Right lung (tissue), 2 donors: ENCODE measurements at regions not wholly inside any gene's neighbourhood (a gene's known extent, or its start where the extent isn't known, plus 50 kb on each side); places are given as distances from the start of the nearest gene placed in this dataset.
"Not testable (repeated sequence)": the region's sequence is repeated elsewhere in the genome, so short reads cannot be mapped to it uniquely, and the experiment has no call there.

ENCODE experiments used
- DNase-seq, 2 donors: peaks; one replicate each; pipeline ENCODE4 v3.0.0-alpha.2; 2013

DNA sequence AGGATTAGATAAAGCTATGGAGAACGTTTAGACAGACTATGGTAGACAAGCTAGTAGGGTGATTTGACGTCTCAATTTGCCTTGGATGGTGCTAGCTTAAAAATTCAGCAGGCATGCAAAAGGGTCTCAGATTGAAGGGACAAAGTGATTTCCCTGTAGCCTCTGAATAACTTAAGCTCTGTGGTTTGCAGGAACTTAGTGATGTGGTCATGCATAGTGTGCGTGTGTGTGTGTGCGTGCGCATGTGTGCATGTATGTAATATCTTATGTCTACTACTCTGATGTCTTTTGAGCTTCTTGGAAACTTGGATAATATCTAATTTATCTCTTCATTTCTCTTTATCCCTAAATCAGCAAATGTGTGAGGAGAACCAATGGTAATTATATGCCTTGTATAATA, 183.6 kb upstream of the TNC start:
- no peak for DNase-seq

DNA sequence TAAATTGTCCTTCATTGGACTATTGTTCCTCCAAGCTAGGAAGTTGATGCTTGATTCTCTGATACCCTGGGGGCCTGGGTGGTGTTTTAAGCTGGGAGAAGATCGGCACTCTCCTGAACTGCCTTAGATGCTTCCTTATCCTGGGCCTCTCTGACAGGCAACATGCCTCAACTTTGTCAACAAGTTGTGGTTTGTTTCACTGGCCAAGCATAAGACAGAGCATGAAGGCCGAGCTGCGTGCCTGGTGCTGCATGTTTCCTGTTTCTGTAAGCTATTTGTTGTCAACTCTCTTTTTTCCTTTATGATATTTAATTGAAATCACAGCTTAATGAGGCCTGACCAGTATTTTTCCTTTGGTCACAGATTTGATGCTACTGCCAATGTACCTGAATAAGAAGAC, 187.6 kb upstream of the TNC start:
- DNase-seq: no peak

DNA sequence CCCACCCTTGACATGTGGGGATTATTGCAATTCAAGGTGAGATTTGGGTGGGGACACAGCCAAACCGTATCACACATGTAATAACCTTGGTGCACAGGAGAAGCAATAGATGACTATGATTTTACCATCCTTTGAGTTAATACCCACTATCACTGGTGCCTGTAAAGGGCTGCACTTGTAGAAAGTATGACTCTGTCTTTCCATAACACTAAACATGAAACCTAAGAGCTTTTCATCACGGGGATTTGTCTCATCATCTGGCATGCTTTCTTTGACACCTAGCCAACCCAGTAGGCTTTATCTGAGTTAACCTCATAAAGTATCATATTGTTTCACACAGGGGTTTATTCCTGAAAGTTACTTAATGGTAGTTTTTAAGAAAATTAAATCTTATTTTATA, 188.9 kb upstream of the TNC start:
- no peak for DNase-seq

DNA sequence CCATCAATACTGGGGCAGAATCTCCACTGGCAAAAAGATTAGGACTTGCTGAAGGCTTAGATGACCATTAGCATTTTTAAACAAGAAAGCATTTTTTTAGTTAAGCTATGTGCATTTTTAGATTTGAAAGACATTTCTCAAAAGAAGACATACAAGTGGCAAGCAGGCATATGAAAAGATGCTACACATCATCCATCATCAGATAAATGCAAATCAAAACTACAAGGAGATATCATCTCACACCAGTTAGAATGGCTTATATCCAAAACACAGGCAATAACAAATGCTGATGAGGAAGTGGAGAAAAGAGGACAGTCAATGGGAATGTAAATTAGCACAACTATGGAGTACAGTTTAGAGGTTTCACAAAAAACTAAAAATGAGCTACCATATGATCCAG, 195.6 kb upstream of the TNC start:
- DNase-seq: no peak

DNA sequence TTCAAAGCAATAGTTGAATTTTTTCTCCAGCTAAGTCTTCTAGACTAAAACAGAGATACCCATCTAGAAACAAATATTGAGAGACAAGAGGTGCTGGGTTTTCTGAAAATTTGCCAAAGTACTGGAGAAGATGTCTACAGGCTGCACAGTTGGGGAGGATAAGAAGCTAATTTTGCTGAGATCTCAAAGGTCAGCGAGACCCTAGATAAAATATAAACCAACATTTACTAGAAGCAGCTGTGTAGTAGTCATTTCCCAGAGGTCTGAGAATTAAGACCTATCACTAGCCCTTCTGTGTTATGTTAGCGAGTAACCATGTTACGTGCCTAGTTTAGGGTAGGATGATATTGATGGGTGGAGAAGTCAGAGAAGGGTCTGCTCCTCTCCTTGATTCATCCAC, 208.5 kb upstream of the TNC start:
- no peak for DNase-seq

DNA sequence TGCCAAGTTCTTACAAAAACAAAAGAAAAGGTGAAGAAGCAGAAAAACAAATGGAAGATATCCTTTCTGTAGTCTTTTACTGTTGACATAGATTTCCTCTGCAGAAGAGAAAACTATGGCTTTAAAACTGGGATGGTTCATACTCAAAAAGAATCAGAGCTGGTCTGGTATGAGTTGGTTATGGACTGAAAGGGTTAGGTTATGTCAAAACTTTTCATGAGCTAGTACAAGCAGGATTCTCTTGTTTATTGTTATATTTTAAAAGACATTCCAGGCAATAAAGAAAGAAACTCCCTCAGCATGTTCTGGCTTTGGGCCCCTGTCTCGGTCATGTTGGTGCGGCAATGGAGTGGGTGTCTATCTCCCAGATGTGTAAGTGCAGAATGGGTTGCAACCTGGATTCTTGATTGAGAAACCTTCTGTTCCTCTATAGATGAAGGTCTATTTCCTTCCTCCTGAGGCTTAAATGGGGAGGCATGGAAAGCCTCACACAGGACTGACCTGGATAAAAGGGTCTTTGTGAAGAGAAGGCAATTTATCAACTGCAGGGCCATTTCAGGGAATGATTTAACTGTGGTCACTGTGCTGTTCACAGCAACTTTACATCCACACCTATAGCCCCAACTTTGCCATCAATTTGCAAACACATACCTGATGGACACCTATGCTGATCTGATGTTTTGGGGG, 209.6 kb upstream of the TNC start:
- DNase-seq: no peak

DNA sequence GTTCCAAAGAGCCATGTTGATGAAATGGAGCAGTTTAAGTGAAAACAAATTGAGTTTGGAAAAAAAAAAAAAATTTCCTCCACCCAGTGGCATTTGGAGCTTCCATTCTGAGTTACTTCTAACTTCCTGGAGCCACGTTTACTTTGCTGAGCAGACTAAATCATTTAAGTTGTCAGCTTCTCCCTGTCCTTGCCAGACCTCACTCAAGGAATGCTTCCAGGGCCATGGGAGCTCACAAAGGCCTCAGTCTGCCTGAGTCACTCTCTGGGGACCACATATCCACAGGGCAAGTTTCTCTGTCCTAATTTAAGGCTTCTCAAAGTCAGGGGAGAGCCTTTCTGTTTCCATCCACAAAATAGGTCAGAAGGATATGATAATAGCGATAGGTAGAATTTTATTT, 210.3 kb upstream of the TNC start:
- DNase-seq: no peak

DNA sequence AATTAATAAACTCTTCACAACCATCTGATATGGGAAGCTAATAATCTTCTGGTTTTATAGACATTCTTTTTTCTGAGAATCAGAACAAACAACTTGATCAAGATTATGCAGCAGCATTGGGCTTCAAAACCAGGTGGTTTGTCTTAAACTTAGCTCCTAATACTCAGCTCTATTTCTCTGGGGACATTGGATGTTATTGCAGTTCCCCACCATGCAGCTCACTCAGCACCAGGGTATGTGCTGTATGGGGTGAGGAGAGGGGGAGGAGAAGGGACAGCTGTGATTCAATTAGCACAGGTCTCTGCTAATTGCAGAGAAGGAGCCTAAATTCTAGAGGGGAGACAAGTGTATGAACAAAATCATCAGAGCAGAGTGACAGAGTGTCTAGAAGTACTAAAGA, 210.7 kb upstream of the TNC start:
- DNase-seq: no peak

DNA sequence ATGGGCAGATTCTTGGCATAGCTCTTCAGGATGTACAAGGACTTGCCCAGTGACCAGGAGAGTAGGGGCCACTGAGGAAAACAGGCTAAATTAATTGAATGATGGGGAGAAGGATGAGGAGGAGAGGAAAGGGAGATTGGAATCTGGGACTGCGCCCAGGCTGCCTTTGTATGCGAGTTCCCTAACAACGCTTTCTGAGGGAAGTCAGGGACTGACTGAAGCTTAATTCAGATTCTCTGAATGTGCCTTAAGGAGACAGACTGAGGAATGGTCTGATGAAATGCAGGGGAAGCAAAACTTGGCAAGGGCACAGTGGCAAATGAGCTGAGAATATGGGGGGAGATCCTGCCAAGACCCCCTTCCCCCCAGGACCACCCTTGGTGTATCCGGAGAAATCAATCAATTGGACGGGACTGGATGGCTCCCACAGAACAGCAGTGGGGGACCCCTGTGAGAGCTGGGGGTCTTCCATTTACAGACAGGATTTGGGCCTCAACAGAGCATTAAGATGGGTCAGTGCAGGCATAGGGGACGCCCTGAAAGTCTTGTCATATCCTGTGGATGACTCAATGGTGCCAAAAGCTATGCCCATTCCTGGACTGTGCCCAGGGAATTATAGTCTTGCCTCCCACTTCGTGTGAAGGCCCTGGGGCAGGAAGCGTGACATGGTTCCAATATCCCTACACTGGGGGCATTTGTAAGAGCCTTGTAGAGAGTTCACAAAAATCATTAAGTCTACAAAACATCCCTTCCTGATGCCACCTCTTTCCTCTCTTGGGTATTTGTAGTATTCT, 215.5 kb upstream of the TNC start:
- no peak for DNase-seq

DNA sequence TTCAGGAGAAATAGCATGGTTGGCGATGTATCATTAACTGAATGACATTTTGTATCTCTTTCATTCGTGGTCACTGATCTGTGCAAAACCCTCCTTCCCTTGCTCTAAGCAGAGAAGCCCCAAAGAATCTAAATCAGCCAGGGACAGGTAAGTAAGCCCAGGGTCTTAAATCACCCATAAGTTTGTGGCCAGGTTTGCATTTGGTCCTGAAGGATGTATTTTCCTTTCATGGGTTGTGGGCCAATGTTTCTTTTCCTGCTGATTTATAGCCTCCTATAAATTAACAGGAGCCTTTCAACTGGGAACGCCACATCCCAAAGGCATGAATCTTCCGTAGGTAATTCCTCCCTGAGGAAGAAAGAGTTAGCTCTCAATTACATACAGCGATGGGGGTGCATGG, 217.5 kb upstream of the TNC start:
- no peak for DNase-seq

DNA sequence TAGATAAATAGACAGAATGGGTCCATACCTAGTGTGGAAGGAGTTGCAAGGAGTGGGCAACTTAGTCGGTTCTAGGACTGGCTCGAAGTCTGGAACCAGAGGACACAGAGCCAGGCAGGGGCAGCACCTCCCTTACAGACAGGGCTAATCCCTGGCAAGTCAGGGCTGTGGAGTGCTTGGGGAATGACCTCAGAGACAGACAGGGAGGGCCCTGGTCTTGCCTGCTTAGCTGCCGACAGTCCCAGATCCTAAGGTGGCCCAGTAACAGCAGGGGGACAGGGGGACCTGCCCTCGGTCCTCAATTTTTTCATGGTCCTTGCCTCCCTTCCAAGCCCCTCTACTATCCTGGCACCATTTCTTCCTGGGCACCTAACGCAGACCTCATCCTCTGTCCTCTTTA, 222.4 kb upstream of the TNC start:
- DNase-seq: no peak

DNA sequence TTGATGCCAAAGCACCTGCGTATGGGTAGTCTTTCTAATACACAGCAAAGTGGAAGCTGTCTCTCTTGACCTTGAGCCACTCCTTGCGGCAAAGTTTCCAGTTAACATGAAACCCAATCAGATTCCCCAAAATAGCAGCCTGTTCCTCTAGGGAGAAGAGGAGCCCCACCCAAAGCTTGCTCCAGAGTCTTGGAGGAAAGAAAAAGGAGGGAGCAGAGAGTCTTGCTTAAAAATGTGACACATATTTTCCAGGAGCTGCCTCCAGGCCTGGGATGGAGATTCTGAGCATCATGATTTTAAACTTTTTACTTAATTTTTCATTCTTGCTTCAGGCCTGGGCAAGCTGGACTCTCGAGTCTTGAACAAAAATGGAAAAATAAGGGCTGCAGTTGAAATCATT, 223.5 kb upstream of the TNC start:
- no peak for DNase-seq

DNA sequence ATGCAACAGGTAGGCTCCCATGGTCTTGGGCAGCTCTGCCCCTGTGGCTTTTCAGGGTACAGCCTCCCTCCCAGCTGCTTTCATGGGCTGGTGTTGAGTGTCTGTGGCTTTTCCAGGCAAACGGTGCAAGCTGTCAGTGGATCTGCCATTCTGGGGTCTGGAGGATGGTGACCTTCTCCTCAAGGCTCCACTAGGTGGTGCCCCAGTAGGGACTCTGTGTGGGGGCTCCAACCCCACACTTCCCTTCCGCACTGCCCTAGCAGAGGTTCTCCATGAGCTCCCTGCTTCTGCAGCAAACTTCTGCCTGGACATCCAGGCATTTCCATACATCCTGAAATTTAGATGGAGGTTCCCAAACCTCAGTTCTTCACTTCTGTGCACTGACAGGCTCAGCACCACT, 229.8 kb upstream of the TNC start:
- DNase-seq: not testable (repeated sequence)

DNA sequence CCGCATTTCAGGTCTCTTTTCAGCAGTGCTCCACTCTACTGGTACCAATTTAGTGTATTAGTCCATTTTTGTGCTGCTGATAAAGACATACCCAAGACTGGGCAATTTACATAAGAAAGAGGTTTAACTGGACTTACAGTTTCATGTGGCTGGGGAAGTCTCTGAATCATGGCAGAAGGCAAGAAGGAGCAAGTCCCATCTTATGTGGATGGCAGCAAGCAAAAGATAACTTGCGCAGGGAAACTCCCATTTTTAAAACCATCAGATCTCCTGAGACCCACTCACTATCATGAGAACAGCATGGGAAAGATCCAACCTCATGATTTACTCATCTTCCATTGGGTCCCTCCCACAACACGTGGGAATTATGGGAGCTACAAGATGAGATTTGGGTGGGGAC, 231.0 kb upstream of the TNC start:
- DNase-seq: not testable (repeated sequence)

DNA sequence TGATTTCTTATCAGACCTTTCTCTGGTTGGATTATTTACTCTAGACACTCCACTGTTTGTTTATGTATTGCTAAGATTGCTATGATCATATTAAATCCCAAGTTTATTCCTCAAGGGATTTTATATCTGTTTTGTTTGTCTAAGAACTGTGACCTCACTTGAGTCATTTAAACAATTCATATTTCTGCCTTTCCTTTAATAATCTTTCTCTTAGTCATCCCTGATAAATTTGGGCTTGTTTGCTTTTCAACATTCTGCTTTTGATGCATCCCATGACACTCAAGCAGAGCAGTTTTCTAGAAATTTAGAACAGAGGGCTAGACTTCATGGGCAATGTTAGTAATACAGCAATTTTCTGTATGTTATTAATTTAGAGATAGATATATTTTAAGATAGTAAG, 231.6 kb upstream of the TNC start:
- no peak for DNase-seq

DNA sequence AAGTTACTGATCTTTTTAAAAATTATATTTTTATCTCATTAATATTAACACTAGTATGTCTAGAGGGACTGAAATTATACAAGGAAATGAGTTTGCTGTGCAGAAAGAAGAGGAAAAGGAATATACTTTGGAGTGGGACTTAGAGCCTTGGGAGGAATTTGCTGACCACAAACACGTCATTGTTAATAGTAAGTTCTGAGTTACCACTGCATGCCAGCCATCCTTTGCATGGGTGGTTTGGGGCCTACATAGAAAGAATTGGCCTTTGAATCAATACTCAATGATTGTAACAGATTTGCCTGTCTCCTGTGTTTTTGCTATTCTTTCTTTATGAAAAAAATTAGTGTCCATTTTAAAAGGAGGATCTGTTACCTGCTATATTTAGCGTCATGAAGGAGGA, 232.6 kb upstream of the TNC start:
- DNase-seq: no peak

DNA sequence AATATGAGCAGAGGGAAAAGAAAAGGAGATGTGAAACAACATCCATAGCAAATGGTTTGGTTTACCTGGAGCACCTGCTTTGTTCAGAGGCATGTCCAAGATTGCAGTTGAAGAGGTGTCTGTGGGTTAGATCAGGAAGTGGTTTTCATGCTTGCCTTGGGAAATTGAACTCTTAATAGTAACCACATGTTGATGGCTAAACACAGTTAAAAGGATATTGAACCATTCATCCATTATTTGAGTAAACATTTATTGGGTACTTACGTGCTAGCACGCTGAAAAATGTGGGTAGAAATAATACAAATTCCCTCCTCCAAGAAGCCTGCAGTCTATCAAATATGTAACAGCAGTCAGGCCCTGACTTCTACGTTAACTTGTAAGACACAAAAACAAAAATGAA, 235.7 kb upstream of the TNC start:
- DNase-seq: no peak

DNA sequence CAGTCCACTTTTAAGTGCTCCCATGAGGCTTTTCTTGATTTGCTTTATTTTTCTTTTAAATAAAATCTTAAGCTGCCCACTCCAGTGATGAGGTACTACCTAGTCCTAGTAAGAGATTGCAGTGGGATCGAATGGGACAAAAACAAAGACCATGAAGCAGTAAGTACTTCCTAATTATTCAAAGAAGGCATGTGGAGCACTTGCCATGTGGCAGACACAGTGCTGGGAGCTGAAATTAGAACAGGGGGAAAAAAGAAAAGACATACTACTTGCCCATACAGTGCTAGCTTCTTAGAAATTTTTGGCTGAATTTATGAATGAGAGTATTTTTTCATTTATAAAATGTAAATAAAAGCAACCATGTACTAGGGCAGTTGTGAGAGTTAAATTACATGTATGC, 239.9 kb upstream of the TNC start:
- DNase-seq: no peak

DNA sequence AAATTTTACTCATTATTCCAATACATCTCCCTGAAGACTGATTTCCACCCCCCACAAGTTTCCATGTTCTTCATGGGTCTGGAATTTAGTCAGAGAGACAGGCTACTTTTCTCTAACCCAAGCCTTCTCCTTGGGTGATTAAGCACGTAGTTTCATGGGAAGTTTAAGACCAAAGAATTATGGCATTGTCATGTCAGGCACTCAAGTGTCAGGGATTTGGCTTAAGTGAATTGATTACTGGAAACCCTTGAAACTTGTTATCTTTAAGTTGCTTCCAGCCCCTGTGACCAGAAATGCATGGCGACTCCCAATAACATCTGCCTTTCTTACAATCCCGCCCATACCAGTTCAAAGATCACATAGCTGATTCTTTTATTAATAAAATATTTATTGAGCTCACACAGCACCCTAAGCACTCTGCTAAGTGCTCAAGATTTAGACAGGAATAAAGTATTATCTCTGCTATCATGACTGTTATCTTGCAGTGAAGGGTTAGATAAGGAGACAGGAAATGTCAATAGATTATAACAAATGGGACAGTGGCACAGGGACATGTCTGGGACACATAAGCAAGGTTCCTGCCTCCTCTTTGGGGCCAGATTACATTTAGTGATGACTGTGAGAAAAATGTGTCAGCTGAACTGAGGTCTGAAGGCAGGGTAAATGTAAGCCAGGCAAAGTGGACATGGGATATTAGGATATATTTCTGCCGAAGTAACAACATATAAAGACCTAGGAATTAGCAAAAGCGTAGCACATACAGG, 241.2 kb upstream of the TNC start:
- no peak for DNase-seq

DNA sequence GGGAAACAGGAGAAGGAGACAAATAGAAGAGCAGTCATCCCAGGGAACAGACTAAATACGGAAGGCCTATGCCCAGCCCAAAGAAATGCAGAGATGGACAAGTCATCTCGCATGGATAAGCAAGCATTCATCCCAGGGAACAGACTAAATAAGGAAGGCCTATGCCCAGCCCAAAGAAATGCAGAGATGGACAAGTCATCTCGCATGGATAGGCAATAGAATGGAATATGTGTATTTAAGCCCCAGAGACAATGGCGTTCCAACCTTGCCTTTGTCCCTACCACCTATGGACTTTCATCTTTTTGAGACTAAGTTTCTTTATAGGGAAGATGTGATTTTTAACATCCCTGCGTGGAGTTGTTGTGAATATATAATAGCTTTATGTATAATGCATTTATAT, 242.2 kb upstream of the TNC start:
- no peak for DNase-seq

DNA sequence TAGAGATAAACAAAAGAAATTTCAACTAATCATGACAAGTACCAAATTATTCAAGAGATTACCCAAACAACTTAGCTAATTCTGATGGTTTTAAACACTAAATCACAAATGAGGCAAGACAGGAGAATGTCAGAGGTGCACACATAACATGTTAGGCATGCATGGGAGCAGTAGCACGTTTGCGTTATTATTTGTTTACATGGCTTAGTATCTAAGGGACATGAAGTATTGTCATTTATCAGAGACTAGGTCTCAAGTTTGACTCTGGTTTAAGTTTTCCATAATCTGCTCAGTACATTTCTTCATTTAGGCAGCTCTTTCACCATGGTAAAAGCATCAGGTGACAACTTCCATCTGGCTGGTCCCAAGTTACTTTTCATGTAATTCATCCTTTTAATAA, 244.1 kb upstream of the TNC start:
- no peak for DNase-seq

DNA sequence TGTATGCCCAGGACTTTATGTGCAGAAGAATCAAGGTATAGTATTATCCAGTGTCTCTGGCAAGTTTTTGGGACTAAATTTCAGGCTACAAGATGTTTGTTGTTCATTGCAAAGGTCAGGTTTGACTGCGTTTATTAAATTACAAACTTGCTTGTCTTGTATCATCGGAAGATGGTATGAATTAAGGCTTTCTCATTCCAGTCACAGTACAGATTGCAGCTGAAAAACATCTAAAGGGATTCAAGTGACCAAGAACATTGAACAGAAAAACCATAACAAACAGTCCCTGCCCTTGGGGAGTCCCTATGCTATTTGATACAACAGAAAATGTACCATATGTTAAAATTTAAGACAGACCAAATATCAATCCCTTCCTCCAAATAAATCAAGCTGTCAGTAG, 244.7 kb upstream of the TNC start:
- DNase-seq: no peak

DNA sequence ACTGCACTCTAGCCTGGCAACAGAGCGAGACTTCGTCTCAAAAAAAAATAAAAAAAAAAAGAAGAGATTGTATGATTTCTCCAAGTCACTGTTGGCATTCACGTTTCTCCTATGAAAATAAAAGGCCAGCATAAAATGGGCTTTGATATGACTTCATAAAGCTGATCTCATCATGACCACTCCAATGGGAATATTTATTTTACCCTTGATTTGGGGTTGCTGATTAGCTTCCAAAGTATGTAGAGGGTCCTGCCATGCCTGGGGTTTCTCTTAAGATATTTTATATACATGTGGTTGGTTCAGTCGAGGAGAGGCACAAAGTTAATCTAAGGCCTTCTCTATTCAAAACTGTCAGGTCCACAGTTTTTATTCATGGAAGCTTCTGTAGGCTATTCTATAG, 247.0 kb upstream of the TNC start:
- no peak for DNase-seq
